MM.1S (cell line): ENCODE measurements at regions not wholly inside any gene's neighbourhood (a gene's known extent, or its start where the extent isn't known, plus 50 kb on each side); places are given as distances from the start of the nearest gene placed in this dataset.

Experiments used
- DNase-seq: peaks from one replicate; pipeline ENCODE4 v3.0.0-alpha.2; 2015
- H2AFZ ChIP-seq: fragments of 300-600 bp; sonication (generic); 2 replicates; pipeline ENCODE4 v1.6.0; 2016; ENCODE audit warnings: antibody characterized with exemption, low read length
- H3F3A ChIP-seq: fragments of 300-600 bp; sonication (generic); 2 replicates; pipeline ENCODE4 v1.6.1; 2016; ENCODE audit warnings: mild to moderate bottlenecking, antibody characterized with exemption, low read length, moderate library complexity, mixed read lengths; ENCODE audit not compliant: insufficient read depth
- H3K27ac ChIP-seq: fragments of 300-600 bp; sonication (generic); 2 replicates; pipeline ENCODE4 v1.5.1; 2016; ENCODE audit warnings: mild to moderate bottlenecking, low read length
- H3K27me3 ChIP-seq: fragments of 300-600 bp; sonication (generic); replicated peaks from 2 replicates; pipeline ENCODE4 v1.6.0; 2016; ENCODE audit warnings: low read length; ENCODE audit not compliant: insufficient read depth
- H3K36me3 ChIP-seq: fragments of 300-600 bp; sonication (generic); replicated peaks from 2 replicates; pipeline ENCODE4 v1.6.1; 2016; ENCODE audit warnings: mild to moderate bottlenecking, low read length, mixed read lengths; ENCODE audit not compliant: insufficient read depth
- H3K4me1 ChIP-seq: fragments of 300-600 bp; sonication (generic); 2 replicates; pipeline ENCODE4 v1.6.1; 2016; ENCODE audit warnings: low read length, mixed read lengths
- H3K4me2 ChIP-seq: fragments of 300-600 bp; sonication (generic); 2 replicates; pipeline ENCODE4 v1.6.0; 2016; ENCODE audit warnings: low read depth, low read length
- H3K4me3 ChIP-seq: fragments of 300-600 bp; sonication (generic); 2 replicates; pipeline ENCODE4 v1.5.1; 2016; ENCODE audit warnings: low read length, mixed read lengths
- H3K79me2 ChIP-seq: fragments of 300-600 bp; sonication (generic); 2 replicates; pipeline ENCODE4 v1.6.1; 2016; ENCODE audit warnings: mixed run types, low read length, mixed read lengths
- H3K9ac ChIP-seq: fragments of 300-600 bp; sonication (generic); 2 replicates; pipeline ENCODE4 v1.6.1; 2016; ENCODE audit warnings: low read length, mixed read lengths
- H3K9me2 ChIP-seq: fragments of 300-600 bp; sonication (generic); replicated peaks from 2 replicates; pipeline ENCODE4 v1.6.1; 2016; ENCODE audit warnings: mild to moderate bottlenecking, low read length, mixed read lengths; ENCODE audit not compliant: insufficient read depth
- H3K9me3 ChIP-seq: fragments of 300-600 bp; sonication (generic); replicated peaks from 2 replicates; pipeline ENCODE4 v1.6.1; 2016; ENCODE audit warnings: mild to moderate bottlenecking, low read length, mixed read lengths; ENCODE audit not compliant: insufficient read depth
- H4K20me1 ChIP-seq: fragments of 300-600 bp; sonication (generic); 2 replicates; pipeline ENCODE4 v1.6.1; 2016; ENCODE audit warnings: mild to moderate bottlenecking, low read length, moderate library complexity, mixed read lengths; ENCODE audit not compliant: insufficient read depth
- EZH2 ChIP-seq: fragments of 300-600 bp; sonication (generic); optimal IDR thresholded peaks from 2 replicates; pipeline ENCODE3; 2017; ENCODE audit warnings: low read depth, mild to moderate bottlenecking, antibody characterized with exemption, low read length, mixed read lengths
- EZH2phosphoT487 ChIP-seq: fragments of 300-600 bp; sonication (generic); IDR thresholded peaks from 2 replicates; pipeline ENCODE4 v1.6.1; 2018; ENCODE audit warnings: antibody characterized with exemption, low read length
- TF ChIP-seq, protein P1 (sequence below): fragments of 300-600 bp; sonication (generic); IDR thresholded peaks from 2 replicates; pipeline ENCODE4 v1.5.1; 2016; ENCODE audit warnings: antibody characterized with exemption, low read length, mixed read lengths

DNA sequence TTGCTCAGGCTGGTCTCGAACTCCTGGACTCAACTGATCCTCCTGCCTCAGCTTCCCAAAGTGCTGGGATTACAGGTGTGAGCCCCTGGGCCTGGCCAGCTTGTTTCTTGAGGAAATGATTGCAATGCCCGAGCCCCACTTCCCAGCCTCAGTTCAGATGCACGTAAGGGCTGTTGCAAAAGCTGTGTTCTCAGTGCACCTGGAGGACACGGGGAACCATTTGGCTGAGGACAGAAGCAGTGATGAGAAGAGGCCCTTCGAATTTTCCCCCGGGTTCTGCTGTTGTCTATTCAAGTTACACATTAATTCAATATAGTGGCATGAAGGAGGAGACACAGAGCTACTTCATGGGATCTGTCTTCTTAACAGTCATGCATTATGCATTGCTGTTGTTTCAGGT, 78.8 kb upstream of the WDR26 start:
- Histone ChIP-seq H4K20me1 (no peaks in the 10 kb centered on the region), H3K79me2 (no peaks in the 10 kb centered on the region), H3K9me2 (no peaks in the 10 kb centered on the region), H2AFZ (peak overlapping the region; percentile 18; the same call in 1 of the 2 replicates), H3F3A (no peaks in the 10 kb centered on the region), H3K4me2 (no peak overlapping the region), H3K27ac (no peak overlapping the region), H3K4me1 (peaks cover 20% of the 10 kb centered on the region), H3K9me3 (no peaks in the 10 kb centered on the region), H3K36me3 (no peaks in the 10 kb centered on the region), H3K4me3 (no peak overlapping the region), H3K27me3 (no peaks in the 10 kb centered on the region), H3K9ac (no peak overlapping the region)
- no peak for DNase-seq
- no peak for TF ChIP-seq EZH2
- no peak for TF ChIP-seq EZH2phosphoT487
- TF ChIP-seq, protein P1, sequence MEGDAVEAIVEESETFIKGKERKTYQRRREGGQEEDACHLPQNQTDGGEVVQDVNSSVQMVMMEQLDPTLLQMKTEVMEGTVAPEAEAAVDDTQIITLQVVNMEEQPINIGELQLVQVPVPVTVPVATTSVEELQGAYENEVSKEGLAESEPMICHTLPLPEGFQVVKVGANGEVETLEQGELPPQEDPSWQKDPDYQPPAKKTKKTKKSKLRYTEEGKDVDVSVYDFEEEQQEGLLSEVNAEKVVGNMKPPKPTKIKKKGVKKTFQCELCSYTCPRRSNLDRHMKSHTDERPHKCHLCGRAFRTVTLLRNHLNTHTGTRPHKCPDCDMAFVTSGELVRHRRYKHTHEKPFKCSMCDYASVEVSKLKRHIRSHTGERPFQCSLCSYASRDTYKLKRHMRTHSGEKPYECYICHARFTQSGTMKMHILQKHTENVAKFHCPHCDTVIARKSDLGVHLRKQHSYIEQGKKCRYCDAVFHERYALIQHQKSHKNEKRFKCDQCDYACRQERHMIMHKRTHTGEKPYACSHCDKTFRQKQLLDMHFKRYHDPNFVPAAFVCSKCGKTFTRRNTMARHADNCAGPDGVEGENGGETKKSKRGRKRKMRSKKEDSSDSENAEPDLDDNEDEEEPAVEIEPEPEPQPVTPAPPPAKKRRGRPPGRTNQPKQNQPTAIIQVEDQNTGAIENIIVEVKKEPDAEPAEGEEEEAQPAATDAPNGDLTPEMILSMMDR = no peak

DNA sequence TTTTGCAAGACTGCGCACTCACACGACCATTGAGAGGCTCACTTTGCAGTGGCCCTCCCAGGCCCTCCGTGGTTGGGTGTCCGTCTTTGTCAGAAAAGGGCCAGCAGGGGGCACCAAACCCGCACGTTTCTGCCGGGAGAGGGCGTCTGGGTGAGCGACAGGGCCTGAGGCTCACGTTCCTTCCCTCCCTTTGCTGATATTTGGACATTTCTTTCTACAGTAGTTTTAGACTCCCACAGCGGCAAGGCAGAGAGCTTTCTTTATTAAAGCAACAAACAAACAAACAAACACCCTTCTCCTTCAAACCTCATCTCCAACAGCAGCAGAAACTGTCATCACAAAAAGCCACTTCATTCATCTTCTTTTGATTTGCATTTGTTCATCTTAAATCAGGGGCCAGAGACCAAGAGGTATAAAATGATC, 79.2 kb upstream of the WDR26 start:
- H3K4me3 ChIP-seq = no peak overlapping the region
- peaks cover 20% of the 10 kb centered on the region for H3K4me1 ChIP-seq
- H3K9me2 ChIP-seq = no peaks in the 10 kb centered on the region
- no peak overlapping the region for H3K27ac ChIP-seq
- no peak overlapping the region for H3K9ac ChIP-seq
- no peaks in the 10 kb centered on the region for H3K36me3 ChIP-seq
- H3F3A ChIP-seq = no peaks in the 10 kb centered on the region
- H2AFZ ChIP-seq = peak overlapping the region; percentile 58
- no peak overlapping the region for H3K4me2 ChIP-seq
- DNase-seq = peak; percentile 87
- TF ChIP-seq, protein P1 = peak; percentile 99
- TF ChIP-seq EZH2phosphoT487 = no peak
- no peaks in the 10 kb centered on the region for H3K9me3 ChIP-seq
- H4K20me1 ChIP-seq = no peaks in the 10 kb centered on the region
- no peaks in the 10 kb centered on the region for H3K79me2 ChIP-seq
- H3K27me3 ChIP-seq = no peaks in the 10 kb centered on the region

DNA sequence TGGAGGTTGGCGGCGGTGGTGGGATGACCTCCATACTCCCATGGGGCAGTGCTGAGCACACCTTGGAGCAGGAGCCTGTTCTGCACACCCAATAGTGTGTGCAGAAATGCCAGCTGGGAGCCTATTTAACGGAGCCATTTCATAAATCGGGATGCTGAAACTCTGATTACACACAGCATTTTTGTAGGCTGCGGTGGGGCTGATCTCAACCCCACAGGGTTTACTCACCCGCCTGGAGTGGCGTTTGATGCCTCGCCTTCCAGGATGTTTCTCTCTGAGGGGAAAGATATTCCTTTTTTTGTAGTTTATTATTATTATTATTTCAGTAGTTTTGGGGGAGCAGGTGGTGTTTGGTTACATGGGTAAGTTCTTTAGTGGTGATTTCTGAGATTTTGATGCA, 82.6 kb upstream of the WDR26 start:
- H3K9me2 ChIP-seq = no peaks in the 10 kb centered on the region
- peaks cover 10% of the 10 kb centered on the region; the same call in 1 of the 2 replicates for H3K4me1 ChIP-seq
- no peaks in the 10 kb centered on the region for H3K9me3 ChIP-seq
- no peak overlapping the region for H3K4me2 ChIP-seq
- DNase-seq = no peak
- H3K27me3 ChIP-seq = no peaks in the 10 kb centered on the region
- no peak overlapping the region for H2AFZ ChIP-seq
- no peaks in the 10 kb centered on the region for H3K79me2 ChIP-seq
- no peak overlapping the region for H3K9ac ChIP-seq
- H3F3A ChIP-seq = no peaks in the 10 kb centered on the region
- TF ChIP-seq, protein P1 = no peak
- TF ChIP-seq EZH2 (no peak), EZH2phosphoT487 (no peak)
- H3K36me3 ChIP-seq = no peaks in the 10 kb centered on the region
- no peaks in the 10 kb centered on the region for H4K20me1 ChIP-seq
- H3K4me3 ChIP-seq = no peak overlapping the region
- H3K27ac ChIP-seq = no peak overlapping the region
